ENCODE measurements at regions not wholly inside any gene's neighbourhood (a gene's known extent, or its start where the extent isn't known, plus 50 kb on each side); places are given as distances from the start of the nearest gene placed in this dataset.

- Histone ChIP-seq H3K79me1 (ENCODE audit: low read length) (no peaks in the 10 kb centered on the region), H4K12ac (ENCODE audit: low read depth, low read length) (no peak overlapping the region), H3K4me2 (ENCODE audit: low read length) (no peak overlapping the region), H3K4me1 (ENCODE audit: control insufficient read depth in 1 of 2, insufficient read depth in 2 of 2, low read length in 2 of 2) (no peaks in the 10 kb centered on the region), H3K23ac (ENCODE audit: low read length) (no peak overlapping the region), H3K4me3 (ENCODE audit: low read depth, low read length) (no peak overlapping the region), H3K4ac (ENCODE audit: low read depth, low read length) (no peak overlapping the region), H2BK5ac (ENCODE audit: low read depth, low read length, poor library complexity) (no peak overlapping the region), H3K27me3 (ENCODE audit: insufficient read depth, low read length) (no peaks in the 10 kb centered on the region), H2BK120ac (ENCODE audit: insufficient read depth, low read length, poor library complexity) (no peak overlapping the region), H3K18ac (ENCODE audit: low read length) (no peak overlapping the region), H3K27ac (ENCODE audit: low read depth, low read length) (no peak overlapping the region), H2BK12ac (ENCODE audit: low read length) (no peak overlapping the region), H4K91ac (ENCODE audit: low read depth, low read length) (no peak overlapping the region), H3K36me3 (ENCODE audit: control insufficient read depth in 1 of 2, insufficient read depth in 2 of 2, low read length in 2 of 2) (no peaks in the 10 kb centered on the region), H2AK5ac (ENCODE audit: low read length) (no peak overlapping the region), H3K9ac (ENCODE audit: low read length) (no peak overlapping the region), H4K8ac (ENCODE audit: low read depth, low read length) (no peak overlapping the region), H3K14ac (ENCODE audit: low read length) (no peak overlapping the region), H2AFZ (ENCODE audit: insufficient read depth, low read length, poor library complexity) (no peak overlapping the region), H3K9me3 (ENCODE audit: insufficient read depth, low read depth, low read length) (no peaks in the 10 kb centered on the region), H3K79me2 (ENCODE audit: control insufficient read depth, insufficient read depth, low read length, poor library complexity) (no peaks in the 10 kb centered on the region)
- no CpG with 5 or more reads among the region's 5 CpGs for WGBS (ENCODE audit: extremely low coverage, insufficient coverage, insufficient read length)
- DNase-seq = no peak
These were observed 191.7 kb downstream of the DHX15 start for GRCh38 chr4:24392613-24393012.

GRCh38 chr4:24382381-24382780, 202.0 kb downstream of the DHX15 start:
- no peak for DNase-seq
- H2AK5ac ChIP-seq (ENCODE audit: low read length) = no peak overlapping the region
- H4K12ac ChIP-seq (ENCODE audit: low read depth, low read length) = no peak overlapping the region
- H4K91ac ChIP-seq (ENCODE audit: low read depth, low read length) = no peak overlapping the region
- H3K9ac ChIP-seq (ENCODE audit: low read length) = no peak overlapping the region
- no peak overlapping the region for H2BK5ac ChIP-seq (ENCODE audit: low read depth, low read length, poor library complexity)
- H3K9me3 ChIP-seq (ENCODE audit: insufficient read depth, low read depth, low read length) = no peaks in the 10 kb centered on the region
- no CpG with 5 or more reads among the region's 2 CpGs for WGBS (ENCODE audit: extremely low coverage, insufficient coverage, insufficient read length)
- no peak overlapping the region for H3K4me2 ChIP-seq (ENCODE audit: low read length)
- H4K8ac ChIP-seq (ENCODE audit: low read depth, low read length) = no peak overlapping the region
- H3K4me3 ChIP-seq (ENCODE audit: low read depth, low read length) = no peak overlapping the region
- H3K27ac ChIP-seq (ENCODE audit: low read depth, low read length) = no peak overlapping the region
- no peak overlapping the region for H2AFZ ChIP-seq (ENCODE audit: insufficient read depth, low read length, poor library complexity)
- no peak overlapping the region for H2BK12ac ChIP-seq (ENCODE audit: low read length)
- no peak overlapping the region for H3K14ac ChIP-seq (ENCODE audit: low read length)
- no peaks in the 10 kb centered on the region for H3K79me2 ChIP-seq (ENCODE audit: control insufficient read depth, insufficient read depth, low read length, poor library complexity)
- H3K79me1 ChIP-seq (ENCODE audit: low read length) = no peaks in the 10 kb centered on the region
- no peak overlapping the region for H2BK120ac ChIP-seq (ENCODE audit: insufficient read depth, low read length, poor library complexity)
- no peaks in the 10 kb centered on the region for H3K36me3 ChIP-seq (ENCODE audit: control insufficient read depth in 1 of 2, insufficient read depth in 2 of 2, low read length in 2 of 2)
- no peak overlapping the region for H3K18ac ChIP-seq (ENCODE audit: low read length)
- H3K4ac ChIP-seq (ENCODE audit: low read depth, low read length) = no peak overlapping the region
- H3K27me3 ChIP-seq (ENCODE audit: insufficient read depth, low read length) = no peaks in the 10 kb centered on the region
- no peak overlapping the region for H3K23ac ChIP-seq (ENCODE audit: low read length)
- no peaks in the 10 kb centered on the region for H3K4me1 ChIP-seq (ENCODE audit: control insufficient read depth in 1 of 2, insufficient read depth in 2 of 2, low read length in 2 of 2)

- H3K4me3 ChIP-seq (ENCODE audit: low read depth, low read length) = no peak overlapping the region
- no peak overlapping the region for H3K9ac ChIP-seq (ENCODE audit: low read length)
These were observed 203.2 kb downstream of the DHX15 start for GRCh38 chr4:24380957-24381665.

GRCh38 chr4:24373704-24374103, 210.7 kb downstream of the DHX15 start:
- Histone ChIP-seq H3K4me1 (ENCODE audit: control insufficient read depth in 1 of 2, insufficient read depth in 2 of 2, low read length in 2 of 2) (peaks cover 0 to 2% of the 10 kb centered on the region in 2 experiments), H2AFZ (ENCODE audit: insufficient read depth, low read length, poor library complexity) (no peak overlapping the region), H2AK5ac (ENCODE audit: low read length) (no peak overlapping the region), H3K79me1 (ENCODE audit: low read length) (no peaks in the 10 kb centered on the region), H3K36me3 (ENCODE audit: control insufficient read depth in 1 of 2, insufficient read depth in 2 of 2, low read length in 2 of 2) (no peaks in the 10 kb centered on the region), H4K8ac (ENCODE audit: low read depth, low read length) (no peak overlapping the region), H4K12ac (ENCODE audit: low read depth, low read length) (no peak overlapping the region), H2BK12ac (ENCODE audit: low read length) (no peak overlapping the region), H3K79me2 (ENCODE audit: control insufficient read depth, insufficient read depth, low read length, poor library complexity) (no peaks in the 10 kb centered on the region), H3K27ac (ENCODE audit: low read depth, low read length) (no peak overlapping the region), H3K14ac (ENCODE audit: low read length) (no peak overlapping the region), H3K9ac (ENCODE audit: low read length) (no peak overlapping the region), H3K27me3 (ENCODE audit: insufficient read depth, low read length) (no peaks in the 10 kb centered on the region), H3K18ac (ENCODE audit: low read length) (no peak overlapping the region), H3K23ac (ENCODE audit: low read length) (no peak overlapping the region), H3K9me3 (ENCODE audit: insufficient read depth, low read depth, low read length) (no peaks in the 10 kb centered on the region), H2BK120ac (ENCODE audit: insufficient read depth, low read length, poor library complexity) (no peak overlapping the region), H4K91ac (ENCODE audit: low read depth, low read length) (no peak overlapping the region), H2BK5ac (ENCODE audit: low read depth, low read length, poor library complexity) (no peak overlapping the region), H3K4ac (ENCODE audit: low read depth, low read length) (no peak overlapping the region), H3K4me2 (ENCODE audit: low read length) (no peak overlapping the region), H3K4me3 (ENCODE audit: low read depth, low read length) (no peak overlapping the region)
- no CpG with 5 or more reads among the region's 2 CpGs for WGBS (ENCODE audit: extremely low coverage, insufficient coverage, insufficient read length)
- no peak for DNase-seq

More at GRCh38 chr4:24380957-24381665, 203.2 kb downstream of the DHX15 start:
- Histone ChIP-seq H2BK5ac (ENCODE audit: low read depth, low read length, poor library complexity) (no peak overlapping the region), H4K12ac (ENCODE audit: low read depth, low read length) (no peak overlapping the region), H3K23ac (ENCODE audit: low read length) (no peak overlapping the region), H2BK120ac (ENCODE audit: insufficient read depth, low read length, poor library complexity) (no peak overlapping the region), H2AFZ (ENCODE audit: insufficient read depth, low read length, poor library complexity) (no peak overlapping the region), H3K79me2 (ENCODE audit: control insufficient read depth, insufficient read depth, low read length, poor library complexity) (no peaks in the 10 kb centered on the region), H3K27ac (ENCODE audit: low read depth, low read length) (no peak overlapping the region), H3K4ac (ENCODE audit: low read depth, low read length) (no peak overlapping the region), H3K4me1 (ENCODE audit: control insufficient read depth in 1 of 2, insufficient read depth in 2 of 2, low read length in 2 of 2) (no peaks in the 10 kb centered on the region), H3K27me3 (ENCODE audit: insufficient read depth, low read length) (no peaks in the 10 kb centered on the region), H3K18ac (ENCODE audit: low read length) (no peak overlapping the region), H3K36me3 (ENCODE audit: control insufficient read depth in 1 of 2, insufficient read depth in 2 of 2, low read length in 2 of 2) (no peaks in the 10 kb centered on the region), H4K91ac (ENCODE audit: low read depth, low read length) (no peak overlapping the region), H3K9me3 (ENCODE audit: insufficient read depth, low read depth, low read length) (no peaks in the 10 kb centered on the region), H4K8ac (ENCODE audit: low read depth, low read length) (no peak overlapping the region), H3K4me2 (ENCODE audit: low read length) (no peak overlapping the region), H3K79me1 (ENCODE audit: low read length) (no peaks in the 10 kb centered on the region), H2BK12ac (ENCODE audit: low read length) (no peak overlapping the region), H2AK5ac (ENCODE audit: low read length) (no peak overlapping the region), H3K14ac (ENCODE audit: low read length) (no peak overlapping the region)
- peak in 1 of 2 donors; percentile 26 for DNase-seq
- no CpG with 5 or more reads among the region's 2 CpGs for WGBS (ENCODE audit: extremely low coverage, insufficient coverage, insufficient read length)
